A549 (cell line): ENCODE measurements at regions not wholly inside any gene's neighbourhood (a gene's known extent, or its start where the extent isn't known, plus 50 kb on each side); places are given as distances from the start of the nearest gene placed in this dataset.
"Not testable (repeated sequence)": the region's sequence is repeated elsewhere in the genome, so short reads cannot be mapped to it uniquely, and the experiment has no call there.

Experiments
- ATAC-seq, 2 experiments: fragments of 200-7000 bp in 1 of 2; fragments of >200 bp in 1 of 2; cut with Nextera tagmentation in 1 of 2; cut with Tn5 transposase in 1 of 2; 3 replicates each; pipeline versions ENCODE4 v1.8.0 to v1.9.1; 2018 to 2020; ENCODE audit warnings: mild to moderate bottlenecking in 1 of 2, moderate library complexity in 1 of 2
- CTCF ChIA-PET: fragments of 300-600 bp; sonication (Branson Sonifier 250); formaldehyde crosslinking; extraction: SDS; loops from one replicate; lab custom pipeline; 2021; ENCODE audit warnings: antibody characterized with exemption, inconsistent platforms; lab: Yijun Ruan, JAX
- POLR2A ChIA-PET: fragments of 350-600 bp; formaldehyde crosslinking; extraction: SDS; loops from one replicate; lab custom pipeline; 2021; ENCODE audit warnings: antibody characterized with exemption, inconsistent platforms; lab: Yijun Ruan, JAX
- DNase-seq, 2 experiments: peaks; one replicate each; pipeline versions ENCODE4 v3.0.0 to v3.0.0-alpha.2; 2011 to 2016; ENCODE audit warnings: low read depth in 1 of 2, low spot score in 1 of 2
- FAIRE-seq: peaks from 2 replicates; lab custom pipeline; 2011; peaks lifted over from hg19 to GRCh38; lab: Jason Lieb, UNC
- H3K27ac ChIP-seq, 2 experiments: fragments of >200 bp; sonication (Bioruptor Twin); formaldehyde crosslinking; 3 replicates each; pipeline ENCODE4 v1.5.1; 2016 to 2017
- H3K4me1 ChIP-seq: fragments of >200 bp; sonication (Bioruptor Twin); formaldehyde crosslinking; 3 replicates; pipeline ENCODE4 v1.6.1; 2016
- H3K4me2 ChIP-seq: fragments of >200 bp; sonication (Bioruptor Twin); formaldehyde crosslinking; 3 replicates; pipeline ENCODE4 v1.6.1; 2016
- H3K4me3 ChIP-seq: fragments of >200 bp; sonication (Bioruptor Twin); formaldehyde crosslinking; 3 replicates; pipeline ENCODE4 v1.5.1; 2016
- H3K9me3 ChIP-seq: fragments of >200 bp; sonication (Bioruptor Twin); formaldehyde crosslinking; 3 replicates; pipeline ENCODE4 v1.6.1; 2016
- CHD4 ChIP-seq: fragments of 200-600 bp; sonication (generic); IDR thresholded peaks from 2 replicates; pipeline ENCODE4 v1.6.1; 2016; ENCODE audit warnings: antibody characterized with exemption, mild to moderate bottlenecking, borderline replicate concordance
- FOSL2 ChIP-seq, 2 experiments: fragments of 450-650 bp in 1 of 2; fragments of >200 bp in 1 of 2; sonication (Bioruptor Twin) in 1 of 2; formaldehyde crosslinking; IDR thresholded peaks; 2 replicates each; pipeline versions ENCODE4 v1.5.0 to v1.6.1; 2016 to 2020; ENCODE audit warnings: mild to moderate bottlenecking in 1 of 2, moderate library complexity in 1 of 2
- KDM5A ChIP-seq: fragments of 200-600 bp; sonication (generic); IDR thresholded peaks from 2 replicates; pipeline ENCODE4 v1.6.1; 2016; ENCODE audit warnings: antibody characterized with exemption, mild to moderate bottlenecking
- MAFK ChIP-seq: fragments of 450-650 bp; IDR thresholded peaks from 2 replicates; pipeline ENCODE4 v1.6.1; 2014; ENCODE audit not compliant: partially characterized antibody
- MAZ ChIP-seq: fragments of 150-350 bp; IDR thresholded peaks from 2 replicates; pipeline ENCODE4 v1.6.1; 2014; ENCODE audit warnings: antibody characterized with exemption, low read depth, low read length, borderline replicate concordance
- NFE2L2 ChIP-seq: fragments of 150-350 bp; conservative IDR thresholded peaks from 2 replicates; pipeline ENCODE4 v1.6.1; 2014; ENCODE audit warnings: low read length
- RAD21 ChIP-seq, 2 experiments: fragments of >200 bp in 1 of 2; sonication (Bioruptor Twin) in 1 of 2; formaldehyde crosslinking in 1 of 2; IDR thresholded peaks in 1 of 2; conservative IDR thresholded peaks in 1 of 2; 2 replicates in 1 of 2; 3 replicates in 1 of 2; pipeline ENCODE4 v1.6.1; 2012 to 2018; ENCODE audit warnings: inconsistent platforms in 1 of 2
- RFX5 ChIP-seq: fragments of 450-650 bp; IDR thresholded peaks from 2 replicates; pipeline ENCODE4 v1.7.1; 2014; ENCODE audit warnings: antibody characterized with exemption, mild to moderate bottlenecking, moderate library complexity
- RNF2 ChIP-seq: fragments of 200-600 bp; sonication (generic); IDR thresholded peaks from 2 replicates; pipeline ENCODE4 v1.6.1; 2016; ENCODE audit warnings: low read depth, mild to moderate bottlenecking, antibody characterized with exemption, moderate library complexity, borderline replicate concordance
- USF2 ChIP-seq: fragments of 450-650 bp; IDR thresholded peaks from 2 replicates; pipeline ENCODE4 v1.6.1; 2014; ENCODE audit warnings: antibody characterized with exemption
- ZNF302 ChIP-seq: fragments of 250-450 bp; sonication (Bioruptor Pico); IDR thresholded peaks from 2 replicates; pipeline ENCODE4 v1.9.0; 2021; ENCODE audit warnings: inconsistent platforms, mild to moderate bottlenecking, moderate library complexity
- ZSCAN20 ChIP-seq: fragments of 250-450 bp; sonication (Bioruptor Pico); IDR thresholded peaks from 2 replicates; pipeline ENCODE4 v1.8.0; 2022; ENCODE audit warnings: mild to moderate bottlenecking, moderate library complexity
- WGBS: methylation state at CpG from one replicate; pipeline ENCODE4 v1.1.6; 2017; ENCODE audit errors: missing lambda C conversion rate; 5-methylcytosine and 5-hydroxymethylcytosine counted together

GRCh38 chr2:61727746-61728145 is 126.1 kb downstream of the FAM161A start:
- Histone ChIP-seq H3K27ac (no peak overlapping the region), H3K4me1 (no peaks in the 10 kb centered on the region), H3K4me3 (no peak overlapping the region), H3K4me2 (no peak overlapping the region), H3K9me3 (peaks cover 15% of the 10 kb centered on the region)
- ATAC-seq (no peak), FAIRE-seq (no peak), DNase-seq (no peak)
- no peak for TF ChIP-seq FOSL2 (IDR thresholded peaks at IDR 0.05)
- TF ChIP-seq FOSL2 (CRISPR knock-in tag; IDR thresholded peaks at IDR 0.05) = peak; percentile 67
- TF ChIP-seq MAZ = no peak
- 44% methylated on average over 1 of the region's 1 CpG for WGBS
- ChIA-PET POLR2A (no interaction called here), CTCF (no interaction called here)

- POLR2A ChIA-PET = interaction anchor here (1.5 kb wide), 1 partner anchor 37 kb away, joined by 3 read pairs; no protein-coding TSS in a partner anchor
- H3K4me2 ChIP-seq = no peak overlapping the region
- H3K4me1 ChIP-seq = no peaks in the 10 kb centered on the region
- FAIRE-seq (no peak), ATAC-seq (no peak), DNase-seq (peak in 1 of 2 experiments; percentile 18)
- H3K27ac ChIP-seq = no peak overlapping the region
- H3K4me3 ChIP-seq = no peak overlapping the region
- TF ChIP-seq RNF2 (no peak), ZNF302 (no peak), MAFK (peak; percentile 55), USF2 (peak; percentile 70), NFE2L2 (peak; percentile 43)
- CTCF ChIA-PET = interaction anchor here (0.9 kb wide), 1 partner anchor 9 kb away, joined by 3 read pairs; no protein-coding TSS in a partner anchor
- peaks cover 15% of the 10 kb centered on the region for H3K9me3 ChIP-seq
- WGBS = 88% methylated on average over 1 of the region's 1 CpG
Measured at GRCh38 chr2:61726456-61727209, 127.2 kb downstream of the FAM161A start.

- DNase-seq, H3K4me3 ChIP-seq, FAIRE-seq, H3K27ac ChIP-seq, POLR2A ChIA-PET, CTCF ChIA-PET, H3K4me1 ChIP-seq, H3K4me2 ChIP-seq, ATAC-seq: not testable (repeated sequence)
- WGBS = 82% methylated on average over 13 of the region's 13 CpGs
- peaks cover 15% of the 10 kb centered on the region for H3K9me3 ChIP-seq
Measured at GRCh38 chr2:61723364-61723763, 130.5 kb downstream of the FAM161A start.

GRCh38 chr2:61722800-61723199 is 131.1 kb downstream of the FAM161A start:
- POLR2A ChIA-PET = no interaction called here

GRCh38 chr2:61722318-61722717 is 131.5 kb downstream of the FAM161A start:
- POLR2A ChIA-PET = no interaction called here
- DNase-seq = no peak
- Histone ChIP-seq H3K4me2 (no peak overlapping the region), H3K9me3 (peaks cover 10% of the 10 kb centered on the region), H3K27ac (no peak overlapping the region), H3K4me3 (no peak overlapping the region), H3K4me1 (no peaks in the 10 kb centered on the region)
- CTCF ChIA-PET = interaction anchor here (1.0 to 1.3 kb wide), 2 partner anchors 21 to 81 kb away, joined by 3 to 5 read pairs; no protein-coding TSS in a partner anchor
- TF ChIP-seq RNF2 (no peak), RAD21 (conservative IDR thresholded peaks at IDR 0.05 in 1 of 2, IDR thresholded peaks at IDR 0.05 in 1 of 2) (no peak), CHD4 (no peak), NFE2L2 (no peak), ZSCAN20 (CRISPR knock-in tag) (no peak)
- WGBS = 51% methylated on average over 1 of the region's 1 CpG
- no peak for ATAC-seq
- no peak for FAIRE-seq

More at GRCh38 chr2:61722800-61723199, 131.1 kb downstream of the FAM161A start:
- Histone ChIP-seq H3K27ac (no peak overlapping the region), H3K4me3 (no peak overlapping the region), H3K4me1 (no peaks in the 10 kb centered on the region), H3K4me2 (no peak overlapping the region), H3K9me3 (peaks cover 15% of the 10 kb centered on the region)
- FAIRE-seq (no peak), ATAC-seq (no peak), DNase-seq (no peak)
- 53% methylated on average over 8 of the region's 8 CpGs for WGBS
- TF ChIP-seq RFX5 (no peak), KDM5A (no peak)
- CTCF ChIA-PET = interaction anchor here (1.0 kb wide), 1 partner anchor 81 kb away, joined by 3 read pairs; no protein-coding TSS in a partner anchor
